GM10266 (cell line): ENCODE measurements at regions not wholly inside any gene's neighbourhood (a gene's known extent, or its start where the extent isn't known, plus 50 kb on each side); places are given as distances from the start of the nearest gene placed in this dataset.

ENCODE experiments used
- DNase-seq: peaks from one replicate; pipeline ENCODE4 v3.0.0; 2012; ENCODE audit errors: extremely low spot score
- CTCF ChIP-seq: IDR thresholded peaks from 2 replicates; pipeline ENCODE4 v1.5.1; 2012; ENCODE audit warnings: mild to moderate bottlenecking, low read depth; ENCODE audit not compliant: control insufficient read depth, insufficient read depth; ENCODE audit errors: missing control alignments

- TF ChIP-seq CTCF, result no peak
- DNase-seq, result no peak
These were observed 100.7 kb downstream of the ARF6 start for GRCh38 chr14:49993565-49993964.

DNA sequence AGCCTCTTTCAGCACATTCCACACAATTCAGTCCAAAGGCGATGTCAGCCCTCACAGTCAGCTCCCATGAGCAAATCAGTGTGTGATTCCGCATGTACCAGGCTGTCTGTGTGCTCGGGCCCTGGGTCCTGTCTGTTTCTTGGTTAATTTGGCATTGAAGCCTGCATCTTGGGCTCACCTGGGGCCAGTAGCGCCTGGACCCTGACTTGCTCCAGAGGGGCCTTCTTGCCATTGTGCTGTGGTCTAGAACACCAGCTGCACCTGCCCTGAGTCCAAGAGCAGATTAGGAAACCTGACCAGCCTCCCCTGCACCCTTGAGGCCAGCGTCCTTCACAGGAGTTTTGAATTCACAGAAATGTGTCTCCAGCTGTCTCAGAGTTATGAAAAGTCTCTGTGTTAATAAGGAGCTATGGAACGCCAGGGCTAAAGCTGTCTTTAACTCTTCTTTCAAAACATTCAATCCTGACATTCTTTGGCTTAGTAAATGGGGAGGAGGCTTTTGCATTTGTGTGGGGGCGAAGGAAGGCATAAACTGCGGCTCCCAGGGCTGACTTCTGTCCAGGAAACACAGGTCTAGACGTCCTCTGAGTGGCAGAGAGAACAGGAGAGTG, 102.2 kb downstream of the ARF6 start:
- no peak for TF ChIP-seq CTCF
- no peak for DNase-seq

DNA sequence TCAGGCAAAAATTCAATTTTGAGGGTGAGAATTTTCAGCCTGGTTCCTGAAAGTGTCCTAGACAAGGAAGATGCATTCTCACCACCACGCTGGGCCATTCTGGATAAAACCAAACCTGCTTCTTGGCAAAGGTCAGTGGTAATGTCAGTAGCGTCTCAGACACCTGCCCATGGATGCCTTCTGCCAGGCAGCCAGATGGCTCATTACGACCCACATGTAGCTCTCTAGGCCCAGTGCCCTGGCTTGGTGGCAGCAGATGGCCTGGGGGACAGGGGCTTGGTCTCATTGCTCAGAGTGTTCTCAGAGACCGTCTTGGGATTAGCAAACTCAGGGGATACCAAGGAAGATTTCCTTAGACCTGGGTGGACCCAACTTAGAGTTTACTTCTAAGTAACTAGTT, 105.1 kb downstream of the ARF6 start:
- no peak for TF ChIP-seq CTCF
- DNase-seq, result no peak

DNA sequence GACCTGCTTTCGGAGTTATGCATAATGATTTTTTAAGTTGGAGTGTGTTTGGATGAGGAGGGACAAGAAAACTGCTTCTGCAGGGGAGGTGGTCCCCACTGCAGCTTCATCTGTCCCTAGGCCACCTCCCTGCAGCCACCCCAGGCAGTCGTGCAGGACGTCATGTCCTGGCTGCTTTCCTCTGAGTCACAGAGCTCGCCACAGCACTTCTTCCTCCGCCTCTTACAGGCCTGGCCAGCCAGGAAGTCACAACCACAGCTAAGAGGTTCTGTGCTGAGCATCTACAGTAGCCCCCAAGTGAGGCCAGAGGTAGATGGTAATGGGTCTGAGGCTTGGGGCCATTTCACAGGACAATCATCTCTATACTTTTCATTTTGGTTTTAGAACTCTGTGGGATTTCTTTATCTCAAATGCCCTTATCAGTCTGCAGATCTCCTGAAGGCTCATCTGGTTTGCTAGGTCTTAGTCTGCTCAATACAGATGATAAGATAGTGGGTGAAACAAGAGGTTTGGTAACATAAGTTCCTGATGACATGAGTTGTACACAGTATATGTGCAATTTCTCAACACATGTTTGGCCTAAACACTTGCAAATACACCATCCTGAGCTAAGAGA, 106.4 kb downstream of the ARF6 start:
- TF ChIP-seq CTCF, result no peak
- peak; percentile 86 for DNase-seq

DNA sequence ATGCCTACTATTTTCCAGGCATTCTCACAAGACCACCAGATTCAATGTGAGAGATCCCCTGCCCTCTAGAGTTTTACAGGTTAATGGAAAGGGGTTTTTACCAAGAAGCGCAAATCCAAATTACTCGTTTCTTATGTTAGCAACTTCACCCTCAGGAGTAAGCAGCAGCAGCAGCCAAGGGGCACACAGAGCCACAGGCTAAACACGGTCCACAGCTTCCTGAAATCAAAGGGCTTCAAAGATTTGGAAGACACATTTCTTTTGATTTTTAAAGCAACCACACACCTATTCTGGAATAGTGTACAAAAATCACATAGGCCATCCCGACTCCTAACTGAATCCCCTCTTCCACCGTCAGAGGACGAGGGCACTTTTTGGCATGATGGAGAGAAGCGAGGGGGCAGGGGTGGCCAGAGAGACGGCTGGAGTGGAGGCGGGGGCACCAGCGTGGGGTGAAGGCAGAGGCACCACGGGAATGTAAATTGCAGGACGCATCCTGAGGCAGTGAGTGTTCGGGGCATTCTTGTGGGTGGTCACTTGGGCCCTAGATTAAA, 107.0 kb downstream of the ARF6 start:
- DNase-seq, result no peak
- no peak for TF ChIP-seq CTCF

DNA sequence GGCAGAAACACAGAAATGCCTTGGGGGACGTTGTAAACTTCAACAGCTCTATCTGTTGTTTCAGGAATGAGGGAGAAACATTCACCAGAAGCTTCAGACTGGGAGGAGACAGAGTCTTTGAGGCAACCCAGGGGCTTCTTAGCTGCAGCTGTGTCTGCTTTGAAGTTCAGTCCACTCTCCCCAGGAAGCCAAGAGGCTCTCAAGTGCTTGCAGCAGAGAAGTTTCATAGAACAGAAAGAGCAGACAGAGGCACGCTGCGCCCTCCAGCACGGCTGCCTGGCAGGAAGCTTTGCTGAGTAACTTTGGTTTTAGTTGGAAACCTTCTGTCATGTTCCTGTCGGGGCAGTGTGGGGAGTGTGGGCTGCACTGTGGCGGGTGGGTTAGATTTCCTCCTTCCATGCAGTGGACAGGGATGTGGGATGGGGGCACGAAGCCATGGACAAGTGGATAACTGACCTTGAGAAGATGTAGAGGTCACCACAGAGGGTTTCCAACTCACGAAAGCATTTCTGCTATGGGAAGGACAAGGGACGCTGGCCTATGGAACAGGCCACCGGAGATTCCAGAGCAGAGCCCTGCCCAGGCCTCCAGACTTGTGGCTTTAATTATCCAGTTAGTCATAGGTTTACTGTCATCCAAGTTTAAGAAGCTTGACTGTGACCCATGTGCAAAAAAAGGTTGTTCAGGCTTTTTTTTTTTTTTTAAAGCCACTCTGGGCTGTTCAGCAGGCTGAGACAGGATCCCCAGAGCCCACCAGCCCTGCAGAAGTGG, 107.7 kb downstream of the ARF6 start:
- peak; percentile 4 for TF ChIP-seq CTCF
- DNase-seq, result peak; percentile 56
